Ovary (tissue), 7 donors: ENCODE measurements at regions not wholly inside any gene's neighbourhood (a gene's known extent, or its start where the extent isn't known, plus 50 kb on each side); places are given as distances from the start of the nearest gene placed in this dataset.

ENCODE experiments used
- DNase-seq, 5 donors: peaks; one replicate each; pipeline ENCODE4 v3.0.0-alpha.2; 2019 to 2020
- H3K27ac ChIP-seq, 2 donors: fragments of 200-600 bp; one replicate each; pipeline versions ENCODE4 v1.5.1 to v1.8.0; 2019 to 2022
- H3K27me3 ChIP-seq: fragments of 200-600 bp; one replicate; pipeline ENCODE4 v1.8.0; 2022
- H3K36me3 ChIP-seq: fragments of 200-600 bp; sonication (generic); one replicate; pipeline ENCODE4 v1.5.1; 2019
- H3K4me1 ChIP-seq: one replicate; pipeline ENCODE4 v1.8.1; 2013; ENCODE audit warnings: mild to moderate bottlenecking, moderate library complexity; ENCODE audit not compliant: insufficient read depth
- H3K4me3 ChIP-seq: fragments of 200-600 bp; sonication (generic); one replicate; pipeline ENCODE4 v1.5.1; 2017
- H3K9me3 ChIP-seq, 2 donors: fragments of 200-600 bp in 1 of 2; sonication (generic) in 1 of 2; one replicate each; pipeline versions ENCODE4 v1.5.1 to v1.8.1; 2013 to 2019; ENCODE audit warnings: mild to moderate bottlenecking in 1 of 2, moderate library complexity in 1 of 2
- EP300 ChIP-seq: sonication (generic); formaldehyde crosslinking; IDR thresholded peaks from one replicate; pipeline ENCODE4 v1.6.1; 2017; ENCODE audit warnings: antibody characterized with exemption
- POLR2A ChIP-seq: fragments of 450-650 bp; IDR thresholded peaks from one replicate; pipeline ENCODE4 v1.6.1; 2017; ENCODE audit warnings: antibody characterized with exemption, mild to moderate bottlenecking, moderate library complexity
- WGBS, 3 donors: extraction: QIAGEN DNeasy Blood & Tissue Kit in 1 of 3; methylation state at CpG; one replicate each; pipeline versions ENCODE4 v1.1.5 to v1.1.7; 2013 to 2017; 5-methylcytosine and 5-hydroxymethylcytosine counted together
- intact Hi-C, 4 donors: fragments of 100-400 bp; cut with DNase I; formaldehyde crosslinking; loops; one replicate each; pipeline versions ENCODE4 v1.11.0 to v1.15.1; 2022 to 2023
- TF ChIP-seq, protein P1 (sequence below), 3 donors: fragments of 450-650 bp in 2 of 3; fragments of 200-600 bp in 1 of 3; IDR thresholded peaks; one replicate each; pipeline versions ENCODE4 v1.5.1 to v1.8.0; 2016 to 2022; ENCODE audit warnings: antibody characterized with exemption in 3 of 3, mild to moderate bottlenecking in 1 of 3
- donor health status: DM: no; HTN: no; CAD: no; lungs with moderate emphysema.
- donor health status: DM: no; HTN: no; CAD: no.
- donor health status: Bipolar disorder and iron deficiency.
- donor health status: DM: no; HTN: no; CAD: no.
- donor health status: DM: yes; HTN: yes; CAD: no.

DNA sequence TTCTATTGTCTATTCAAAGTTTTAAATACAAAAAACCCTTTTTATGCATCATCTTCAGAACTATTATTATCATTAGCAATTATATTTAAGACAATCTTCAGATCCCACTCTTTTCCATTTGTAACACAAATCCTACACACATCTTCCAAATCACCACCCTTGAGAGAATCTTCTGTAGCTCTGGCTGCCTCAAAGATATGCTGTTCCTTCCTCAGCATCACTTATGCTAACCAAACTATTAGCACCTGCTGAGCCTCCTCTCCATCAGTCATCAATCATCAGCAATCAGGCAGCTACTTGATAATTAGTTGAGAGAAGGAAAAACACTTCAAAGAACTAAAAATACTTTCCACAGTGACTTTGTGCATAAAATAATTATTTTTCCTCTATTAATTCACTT lies 1082.2 kb downstream of the C4orf33 start:
- H3K9me3 ChIP-seq = no peaks in the 10 kb centered on the region
- intact Hi-C loops = no loop called here
- H3K27me3 ChIP-seq = no peaks in the 10 kb centered on the region
- H3K4me3 ChIP-seq = no peak overlapping the region
- H3K27ac ChIP-seq = no peak overlapping the region
- DNase-seq = no peak
- no peaks in the 10 kb centered on the region for H3K4me1 ChIP-seq
- no peaks in the 10 kb centered on the region for H3K36me3 ChIP-seq
- TF ChIP-seq POLR2A = no peak

DNA sequence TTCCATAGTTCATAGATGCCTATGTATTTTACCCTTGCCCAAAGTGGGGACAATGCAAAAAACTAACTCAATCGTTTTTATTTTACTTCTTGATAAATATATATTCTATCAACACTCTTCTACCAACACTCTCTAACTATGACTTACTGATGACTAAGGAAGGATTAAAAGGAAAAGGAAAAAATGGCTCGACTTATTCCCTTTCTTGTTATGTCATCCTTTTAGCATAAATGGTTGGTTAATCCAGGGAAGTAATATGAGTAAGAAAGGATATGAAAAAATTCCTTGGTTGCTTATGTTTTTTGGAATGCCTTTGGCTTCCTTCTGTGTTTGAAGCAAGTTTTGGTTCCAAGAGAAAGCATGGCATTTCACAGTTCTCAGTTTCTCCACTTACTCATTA lies 1087.1 kb downstream of the C4orf33 start:
- DNase-seq = no peak
- Histone ChIP-seq H3K4me1 (no peaks in the 10 kb centered on the region), H3K9me3 (no peaks in the 10 kb centered on the region), H3K36me3 (no peaks in the 10 kb centered on the region), H3K27me3 (no peaks in the 10 kb centered on the region), H3K4me3 (no peak overlapping the region), H3K27ac (no peak overlapping the region)
- 67 to 76% (median 75%) methylated on average over 2 of the region's 2 CpGs for WGBS, 3 donors
- TF ChIP-seq POLR2A (no peak), EP300 (no peak)
- TF ChIP-seq, protein P1, sequence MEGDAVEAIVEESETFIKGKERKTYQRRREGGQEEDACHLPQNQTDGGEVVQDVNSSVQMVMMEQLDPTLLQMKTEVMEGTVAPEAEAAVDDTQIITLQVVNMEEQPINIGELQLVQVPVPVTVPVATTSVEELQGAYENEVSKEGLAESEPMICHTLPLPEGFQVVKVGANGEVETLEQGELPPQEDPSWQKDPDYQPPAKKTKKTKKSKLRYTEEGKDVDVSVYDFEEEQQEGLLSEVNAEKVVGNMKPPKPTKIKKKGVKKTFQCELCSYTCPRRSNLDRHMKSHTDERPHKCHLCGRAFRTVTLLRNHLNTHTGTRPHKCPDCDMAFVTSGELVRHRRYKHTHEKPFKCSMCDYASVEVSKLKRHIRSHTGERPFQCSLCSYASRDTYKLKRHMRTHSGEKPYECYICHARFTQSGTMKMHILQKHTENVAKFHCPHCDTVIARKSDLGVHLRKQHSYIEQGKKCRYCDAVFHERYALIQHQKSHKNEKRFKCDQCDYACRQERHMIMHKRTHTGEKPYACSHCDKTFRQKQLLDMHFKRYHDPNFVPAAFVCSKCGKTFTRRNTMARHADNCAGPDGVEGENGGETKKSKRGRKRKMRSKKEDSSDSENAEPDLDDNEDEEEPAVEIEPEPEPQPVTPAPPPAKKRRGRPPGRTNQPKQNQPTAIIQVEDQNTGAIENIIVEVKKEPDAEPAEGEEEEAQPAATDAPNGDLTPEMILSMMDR (IDR thresholded peaks at IDR 0.05) = no peak
- intact Hi-C loops = no loop called here

DNA sequence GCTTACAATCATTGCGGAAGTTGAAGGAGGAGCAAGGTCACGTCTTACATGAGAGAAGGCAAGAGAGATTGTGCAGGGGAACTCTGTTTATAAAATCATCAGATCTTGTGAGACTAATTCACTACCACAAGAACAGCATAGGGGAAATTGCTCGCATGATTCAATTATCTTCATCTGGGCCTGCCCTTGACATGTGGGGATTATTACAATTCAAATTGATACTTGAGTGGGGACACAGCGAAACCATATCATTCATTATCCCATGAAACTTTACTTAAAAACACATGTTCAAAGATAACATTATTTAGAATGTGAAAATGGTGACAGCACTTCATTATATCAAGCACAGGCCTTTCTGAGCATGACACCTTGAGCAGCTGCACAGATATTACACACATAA lies 1087.8 kb downstream of the C4orf33 start:
- H3K36me3 ChIP-seq = no peaks in the 10 kb centered on the region
- no peaks in the 10 kb centered on the region for H3K9me3 ChIP-seq
- WGBS, 3 donors = 80 to 85% (median 82%) methylated on average over 4 of the region's 4 CpGs
- DNase-seq = no peak
- H3K4me3 ChIP-seq = no peak overlapping the region
- no peaks in the 10 kb centered on the region for H3K4me1 ChIP-seq
- intact Hi-C loops = no loop called here
- TF ChIP-seq POLR2A (no peak), EP300 (no peak)
- TF ChIP-seq, protein P1 (IDR thresholded peaks at IDR 0.05) = no peak
- no peaks in the 10 kb centered on the region for H3K27me3 ChIP-seq
- H3K27ac ChIP-seq = no peak overlapping the region

DNA sequence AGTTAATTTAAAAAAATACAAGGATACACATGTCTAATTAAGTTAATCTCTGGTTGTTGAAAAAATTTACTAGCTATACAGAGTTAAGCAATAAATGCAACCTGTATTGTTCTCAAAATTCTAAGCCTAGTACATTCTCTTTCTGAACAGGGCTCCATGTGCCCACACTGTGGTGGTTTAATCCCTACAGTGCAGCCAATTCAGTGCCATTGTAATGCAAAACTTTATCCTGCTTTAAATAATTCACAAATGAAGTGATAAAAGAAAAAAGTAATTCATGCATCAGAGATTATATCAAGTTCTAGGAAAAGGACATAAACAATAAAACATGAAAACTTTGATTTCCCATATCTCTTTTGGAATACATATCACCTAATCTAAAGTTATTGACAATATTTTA lies 1089.2 kb downstream of the C4orf33 start:
- DNase-seq = no peak
- Histone ChIP-seq H3K4me1 (no peaks in the 10 kb centered on the region), H3K36me3 (no peaks in the 10 kb centered on the region), H3K4me3 (no peak overlapping the region), H3K9me3 (no peaks in the 10 kb centered on the region), H3K27me3 (no peaks in the 10 kb centered on the region), H3K27ac (no peak overlapping the region)
- intact Hi-C loops = no loop called here
- TF ChIP-seq, protein P1 (IDR thresholded peaks at IDR 0.05) = no peak
- TF ChIP-seq POLR2A = no peak
- no peak for TF ChIP-seq EP300

DNA sequence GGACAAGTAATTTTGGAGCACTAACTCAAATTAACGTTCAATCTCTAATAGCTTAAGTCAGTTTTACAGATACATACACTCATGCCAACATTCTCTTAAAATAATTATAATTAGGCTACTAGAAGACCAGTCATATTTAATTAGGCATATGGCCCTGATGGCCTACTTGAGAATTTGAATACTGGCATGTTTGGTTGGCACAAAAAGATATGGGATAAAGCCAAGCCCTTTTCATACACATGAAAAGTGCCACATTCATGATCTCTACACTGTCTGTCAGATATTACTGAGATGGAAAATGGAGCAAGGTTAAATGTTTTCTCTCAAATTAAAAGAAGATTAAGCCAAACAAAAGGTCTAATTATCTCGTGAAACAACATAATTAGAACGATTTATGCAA lies 1091.0 kb downstream of the C4orf33 start:
- H3K4me3 ChIP-seq = no peak overlapping the region
- no peaks in the 10 kb centered on the region for H3K36me3 ChIP-seq
- H3K27me3 ChIP-seq = no peaks in the 10 kb centered on the region
- no peaks in the 10 kb centered on the region for H3K4me1 ChIP-seq
- intact Hi-C loops = no loop called here
- WGBS, 3 donors = 61 to 72% (median 63%) methylated on average over 3 of the region's 3 CpGs
- H3K9me3 ChIP-seq = no peaks in the 10 kb centered on the region
- DNase-seq = no peak
- no peak overlapping the region for H3K27ac ChIP-seq
- no peak for TF ChIP-seq EP300
- TF ChIP-seq, protein P1 (IDR thresholded peaks at IDR 0.05) = no peak
- TF ChIP-seq POLR2A = no peak
